AG04450 (cell line): ENCODE measurements at regions not wholly inside any gene's neighbourhood (a gene's known extent, or its start where the extent isn't known, plus 50 kb on each side); places are given as distances from the start of the nearest gene placed in this dataset.
"Not testable (repeated sequence)": the region's sequence is repeated elsewhere in the genome, so short reads cannot be mapped to it uniquely, and the experiment has no call there.

Experiments
- CTCF ChIA-PET: fragments of 300-600, 350-600 bp; formaldehyde crosslinking; extraction: SDS; loops from one replicate; lab custom pipeline; 2022; ENCODE audit warnings: antibody characterized with exemption, inconsistent platforms; lab: Charles Lee
- POLR2A ChIA-PET: fragments of 350-600 bp; formaldehyde crosslinking; extraction: SDS; loops from one replicate; lab custom pipeline; 2021; ENCODE audit warnings: antibody characterized with exemption, inconsistent platforms; lab: Yijun Ruan, JAX
- DNase-seq: peaks from one replicate; pipeline ENCODE4 v3.0.0-alpha.2; 2011; ENCODE audit warnings: low read depth, low spot score
- H3K27ac ChIP-seq: one replicate; pipeline ENCODE4 v1.5.1; 2012; ENCODE audit warnings: low read depth, low read length, control low read depth
- H3K27me3 ChIP-seq: one replicate; pipeline ENCODE4 v1.6.0; 2012; ENCODE audit warnings: low read length; ENCODE audit not compliant: control insufficient read depth, insufficient read depth
- H3K4me3 ChIP-seq: 2 replicates; pipeline ENCODE4 v1.5.1; 2011; ENCODE audit warnings: mild to moderate bottlenecking, low read depth, low read length, control low read depth
- H3K9me3 ChIP-seq: 2 replicates; pipeline ENCODE4 v1.5.1; 2012; ENCODE audit warnings: low read length; ENCODE audit not compliant: control insufficient read depth, insufficient read depth
- TF ChIP-seq, protein P1 (sequence below): IDR thresholded peaks from 2 replicates; pipeline ENCODE4 v1.5.1; 2011; ENCODE audit warnings: low read depth, low read length, control low read depth, inconsistent platforms

DNA sequence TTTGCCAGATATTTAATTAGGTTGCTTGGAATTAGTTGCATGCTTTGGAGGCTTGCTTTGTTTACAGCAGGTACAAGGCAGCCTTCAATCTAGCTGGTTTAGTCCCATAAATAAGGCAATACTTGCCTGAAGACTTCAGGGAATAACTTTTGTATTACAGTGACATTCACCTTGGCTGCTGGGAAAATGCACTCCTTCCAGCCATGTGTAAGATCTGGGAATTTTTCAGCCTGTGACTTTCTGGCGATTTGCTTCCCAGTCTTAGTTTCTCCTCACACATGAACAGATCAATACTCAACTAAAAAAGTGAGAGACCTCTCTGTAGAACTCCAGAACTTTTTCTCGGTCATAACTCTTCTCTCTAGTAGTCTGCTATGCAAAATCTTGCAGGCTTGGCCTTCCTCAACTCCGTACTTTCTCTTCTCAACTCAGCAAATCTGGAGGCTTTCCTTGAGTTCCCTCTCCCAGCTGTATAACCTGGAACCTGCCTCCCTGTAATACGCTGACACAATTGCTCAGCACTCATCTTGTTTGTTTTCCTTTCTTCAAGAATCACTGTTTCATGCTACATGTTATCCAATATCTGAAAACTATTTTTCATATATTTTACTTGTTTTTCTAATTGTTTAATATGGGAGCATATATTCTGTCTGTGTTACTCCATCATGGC lies 173.0 kb downstream of the MSX2 start:
- no peak for DNase-seq
- ChIA-PET CTCF (no interaction called here), POLR2A (no interaction called here)
- H3K27me3 ChIP-seq: no peaks in the 10 kb centered on the region
- H3K4me3 ChIP-seq: no peak overlapping the region
- H3K9me3 ChIP-seq: peaks cover 14% of the 10 kb centered on the region
- no peak overlapping the region for H3K27ac ChIP-seq
- TF ChIP-seq, protein P1, sequence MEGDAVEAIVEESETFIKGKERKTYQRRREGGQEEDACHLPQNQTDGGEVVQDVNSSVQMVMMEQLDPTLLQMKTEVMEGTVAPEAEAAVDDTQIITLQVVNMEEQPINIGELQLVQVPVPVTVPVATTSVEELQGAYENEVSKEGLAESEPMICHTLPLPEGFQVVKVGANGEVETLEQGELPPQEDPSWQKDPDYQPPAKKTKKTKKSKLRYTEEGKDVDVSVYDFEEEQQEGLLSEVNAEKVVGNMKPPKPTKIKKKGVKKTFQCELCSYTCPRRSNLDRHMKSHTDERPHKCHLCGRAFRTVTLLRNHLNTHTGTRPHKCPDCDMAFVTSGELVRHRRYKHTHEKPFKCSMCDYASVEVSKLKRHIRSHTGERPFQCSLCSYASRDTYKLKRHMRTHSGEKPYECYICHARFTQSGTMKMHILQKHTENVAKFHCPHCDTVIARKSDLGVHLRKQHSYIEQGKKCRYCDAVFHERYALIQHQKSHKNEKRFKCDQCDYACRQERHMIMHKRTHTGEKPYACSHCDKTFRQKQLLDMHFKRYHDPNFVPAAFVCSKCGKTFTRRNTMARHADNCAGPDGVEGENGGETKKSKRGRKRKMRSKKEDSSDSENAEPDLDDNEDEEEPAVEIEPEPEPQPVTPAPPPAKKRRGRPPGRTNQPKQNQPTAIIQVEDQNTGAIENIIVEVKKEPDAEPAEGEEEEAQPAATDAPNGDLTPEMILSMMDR: no peak

DNA sequence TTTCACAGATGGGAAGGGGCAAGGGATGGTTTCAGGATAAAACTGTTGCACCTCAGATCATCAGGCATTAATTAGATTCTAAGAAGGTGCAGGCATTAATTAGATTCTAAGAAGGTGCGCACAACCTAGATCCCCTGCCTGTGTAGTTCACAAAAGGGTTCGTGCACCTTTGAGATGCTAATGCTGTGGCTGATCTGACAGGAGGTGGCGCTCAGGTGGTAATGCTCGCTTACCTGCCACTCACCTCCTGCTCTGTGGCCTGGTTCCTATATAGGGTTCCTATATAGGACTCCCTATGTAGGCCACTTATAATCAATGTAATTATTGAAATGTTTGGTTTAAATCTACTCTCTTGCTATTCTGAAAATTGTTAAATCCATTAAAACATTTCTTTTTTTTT lies 171.0 kb downstream of the MSX2 start:
- Histone ChIP-seq H3K4me3 (no peak overlapping the region), H3K9me3 (no peaks in the 10 kb centered on the region; the same call in 1 of the 2 replicates), H3K27ac (no peak overlapping the region), H3K27me3 (no peaks in the 10 kb centered on the region)
- TF ChIP-seq, protein P1: no peak
- ChIA-PET POLR2A (no interaction called here), CTCF (no interaction called here)
- no peak for DNase-seq

DNA sequence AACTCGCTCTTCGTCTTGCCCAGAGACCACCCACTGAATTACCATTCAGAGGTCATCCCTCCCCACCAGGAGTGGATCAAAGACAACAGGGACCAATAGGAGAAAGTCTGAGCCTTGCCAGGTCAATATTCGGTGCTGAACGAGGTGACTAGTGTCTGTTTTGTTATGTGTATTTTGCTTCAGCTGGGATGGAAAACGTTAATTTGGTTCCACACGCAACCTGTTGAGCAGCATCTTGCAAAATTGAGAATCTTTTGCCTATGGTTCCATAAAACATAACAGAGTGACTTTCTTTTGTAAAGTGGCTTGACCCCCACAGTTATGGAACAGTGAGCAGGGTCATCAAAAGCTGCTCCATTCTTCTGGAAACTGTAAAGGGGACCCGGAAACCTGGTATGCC lies 168.4 kb downstream of the MSX2 start:
- TF ChIP-seq, protein P1: no peak
- Histone ChIP-seq H3K27me3 (no peaks in the 10 kb centered on the region), H3K9me3 (no peaks in the 10 kb centered on the region; the same call in 1 of the 2 replicates), H3K27ac (no peak overlapping the region), H3K4me3 (no peak overlapping the region)
- ChIA-PET CTCF (no interaction called here), POLR2A (no interaction called here)
- DNase-seq: no peak

- POLR2A ChIA-PET, H3K27ac ChIP-seq, H3K27me3 ChIP-seq, H3K4me3 ChIP-seq, DNase-seq: not testable (repeated sequence)
- CTCF ChIA-PET: interaction anchor here (1.4 kb wide), 1 partner anchor 57 kb away, joined by 3 read pairs; no protein-coding TSS in a partner anchor
- H3K9me3 ChIP-seq: peaks cover 15% of the 10 kb centered on the region
Measured at GRCh38 chr5:174880412-174881200, 156.2 kb downstream of the MSX2 start.

GRCh38 chr5:174877987-174878386 lies 153.6 kb downstream of the MSX2 start:
- CTCF ChIA-PET: no interaction called here
- TF ChIP-seq, protein P1: no peak
- H3K4me3 ChIP-seq: no peak overlapping the region
- no peak for DNase-seq
- POLR2A ChIA-PET: no interaction called here
- no peaks in the 10 kb centered on the region for H3K27me3 ChIP-seq
- H3K27ac ChIP-seq: no peak overlapping the region
- H3K9me3 ChIP-seq: peaks cover 16% of the 10 kb centered on the region
